C4-2B (cell line): ENCODE measurements at regions not wholly inside any gene's neighbourhood (a gene's known extent, or its start where the extent isn't known, plus 50 kb on each side); places are given as distances from the start of the nearest gene placed in this dataset.

Source experiments
- H3K27ac ChIP-seq: fragments of 450-650 bp; 2 replicates; pipeline ENCODE4 v1.5.1; 2017
- CTCF ChIP-seq: fragments of 450-650 bp; conservative IDR thresholded peaks from 2 replicates; pipeline ENCODE4 v1.5.1; 2017; ENCODE audit warnings: mild to moderate bottlenecking
- ZFX ChIP-seq: fragments of 450-650 bp; IDR thresholded peaks from 2 replicates; pipeline ENCODE4 v1.6.1; 2017

- H3K27ac ChIP-seq, result no peak overlapping the region
- TF ChIP-seq ZFX, result no peak
- no peak for TF ChIP-seq CTCF
Observed at GRCh38 chr16:65196420-65197075, 74.7 kb upstream of the CDH11 start.

GRCh38 chr16:65195998-65196397 is 74.1 kb upstream of the CDH11 start:
- no peak for TF ChIP-seq ZFX
- no peak; the same call in 1 of the 2 replicates for TF ChIP-seq CTCF
- H3K27ac ChIP-seq, result no peak overlapping the region

GRCh38 chr16:65185241-65185778 is 63.4 kb upstream of the CDH11 start:
- TF ChIP-seq ZFX, result no peak
- no peak for TF ChIP-seq CTCF

GRCh38 chr16:65181071-65181561 is 59.3 kb upstream of the CDH11 start:
- no peak for TF ChIP-seq CTCF
- no peak for TF ChIP-seq ZFX
- no peak overlapping the region for H3K27ac ChIP-seq

More at GRCh38 chr16:65185241-65185778, 63.4 kb upstream of the CDH11 start:
- no peak overlapping the region for H3K27ac ChIP-seq

DNA sequence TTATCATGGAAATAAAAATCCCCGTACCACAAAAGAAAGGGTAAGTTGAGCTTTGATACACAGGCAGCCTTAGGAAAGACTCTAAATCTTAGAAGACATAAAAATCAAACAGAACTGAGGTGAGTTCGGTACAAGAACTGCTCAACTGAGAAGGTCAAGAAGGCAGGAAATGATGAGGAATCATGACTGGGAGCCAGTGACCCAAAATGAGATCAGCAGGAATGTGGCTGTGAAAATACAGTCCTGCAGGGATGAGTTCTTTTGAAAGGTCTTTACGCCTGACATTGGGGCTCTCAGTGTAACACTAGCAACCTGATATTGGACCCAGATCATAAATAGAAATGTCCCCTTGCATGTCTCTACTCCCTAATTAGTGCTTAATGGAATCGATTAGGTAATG is 56.3 kb upstream of the CDH11 start:
- H3K27ac ChIP-seq, result no peak overlapping the region
- no peak for TF ChIP-seq ZFX
- TF ChIP-seq CTCF, result no peak

DNA sequence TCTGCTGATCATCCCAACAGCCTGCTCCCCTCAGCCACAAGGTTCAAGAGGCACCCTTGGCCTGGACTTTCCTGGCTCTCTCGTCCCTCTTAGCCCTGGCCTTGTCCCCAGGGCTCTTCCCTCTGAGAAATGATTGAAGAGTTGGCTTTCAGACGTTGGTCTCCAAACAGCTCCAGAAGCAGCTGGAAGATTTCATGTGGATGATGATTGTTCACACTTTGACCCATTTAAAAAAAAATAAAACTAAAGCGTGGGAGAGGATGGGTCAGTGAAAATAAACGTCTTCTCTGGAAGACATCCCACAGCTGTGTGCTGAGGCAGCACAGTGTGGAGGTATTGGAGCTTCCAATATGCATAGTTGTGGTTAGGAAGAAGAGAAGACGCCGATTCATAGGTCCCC is 54.7 kb upstream of the CDH11 start:
- TF ChIP-seq CTCF, result no peak
- no peak for TF ChIP-seq ZFX
- H3K27ac ChIP-seq, result no peak overlapping the region

DNA sequence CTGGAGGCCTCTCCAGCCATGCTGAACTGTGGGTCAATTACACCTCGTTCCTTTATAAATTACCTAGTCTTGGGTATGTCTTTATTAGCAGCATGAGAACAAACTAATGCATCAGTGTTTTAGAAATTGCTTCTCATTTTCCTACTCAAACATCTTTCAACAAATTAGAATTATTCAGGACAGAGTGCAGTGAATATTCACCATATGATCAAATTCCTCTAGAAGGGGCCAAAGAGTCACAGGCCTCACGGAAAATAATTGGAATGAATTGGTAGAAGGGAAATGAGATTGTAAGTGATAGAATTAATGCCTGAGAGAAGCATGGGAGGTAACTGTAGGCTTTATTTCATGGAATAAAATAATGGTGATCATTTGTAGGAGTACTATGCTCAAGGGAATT is 50.5 kb upstream of the CDH11 start:
- no peak for TF ChIP-seq ZFX
- TF ChIP-seq CTCF, result no peak

More for the DNA sequence above, 50.5 kb upstream of the CDH11 start:
- H3K27ac ChIP-seq, result no peak overlapping the region
